Limb (tissue), 2 donors: ENCODE measurements at regions not wholly inside any gene's neighbourhood (a gene's known extent, or its start where the extent isn't known, plus 50 kb on each side); places are given as distances from the start of the nearest gene placed in this dataset.

Experiments used
- DNase-seq, 2 donors: peaks; one replicate each; pipeline ENCODE4 v3.0.0-alpha.2; 2016; ENCODE audit errors: extremely low spot score in 2 of 2

DNA sequence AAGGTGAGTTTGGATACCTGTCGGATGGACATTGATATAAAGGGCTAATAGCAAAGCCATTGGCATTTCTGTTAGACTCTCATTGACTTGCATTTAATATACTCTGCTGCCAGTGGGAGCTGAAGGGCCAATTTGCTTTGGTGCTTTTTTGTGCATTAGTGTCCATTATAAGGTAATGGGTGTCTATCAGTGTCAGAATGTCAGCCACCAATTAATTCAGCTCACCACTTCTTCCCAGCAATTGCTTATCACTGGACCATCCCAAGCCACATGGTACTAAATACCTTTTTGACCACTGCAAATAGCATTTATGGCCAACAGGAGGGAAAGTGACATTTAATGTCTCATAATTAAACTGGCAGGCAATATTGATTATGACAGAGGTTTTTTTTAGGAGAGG is 317.8 kb downstream of the TEX29 start:
- no peak for DNase-seq

DNA sequence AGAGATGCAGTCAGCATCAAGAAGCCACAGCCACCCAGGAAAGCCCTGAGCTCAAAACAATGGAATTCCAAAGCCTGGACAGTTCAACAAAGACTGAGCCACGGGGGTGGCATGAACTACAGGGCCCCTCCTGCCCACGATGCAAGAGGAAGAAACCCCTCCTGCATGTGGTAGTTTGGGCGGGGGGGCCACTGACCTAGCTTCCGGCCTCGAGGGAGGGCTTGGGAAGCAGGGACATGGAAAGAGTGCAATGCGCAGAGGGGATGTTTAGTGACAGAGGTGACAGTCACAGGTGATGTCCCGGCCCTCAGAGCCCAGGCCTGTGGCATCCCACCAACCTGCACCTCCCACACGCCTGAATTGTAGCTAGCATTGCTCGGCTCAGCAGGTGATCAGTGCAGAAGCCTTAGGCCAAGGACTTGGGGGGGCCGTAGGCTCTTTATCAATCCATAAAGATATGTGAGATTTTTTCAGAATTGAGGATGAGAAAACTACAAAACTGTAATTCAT is 318.8 kb downstream of the TEX29 start:
- DNase-seq: no peak

DNA sequence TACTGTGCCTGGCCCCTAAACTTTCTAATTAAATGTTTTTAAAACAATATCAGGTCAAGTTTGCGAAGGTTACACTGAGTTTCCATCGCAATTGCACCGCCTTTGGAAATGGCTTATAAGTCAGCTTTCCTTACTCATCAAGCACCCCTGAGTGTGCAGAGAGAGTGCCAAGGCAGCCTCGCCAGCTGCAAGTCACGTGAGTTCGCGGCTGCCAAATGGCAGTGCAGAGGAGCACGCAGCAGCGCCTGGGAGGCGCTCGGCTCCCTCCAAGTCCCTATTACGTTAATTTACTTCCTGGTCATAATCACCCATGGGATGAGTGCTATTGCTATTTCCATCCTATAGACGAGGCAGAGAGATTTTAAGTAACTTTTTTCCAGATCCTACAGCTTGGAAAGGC is 319.6 kb downstream of the TEX29 start:
- peak in 1 of 2 donors; percentile 8 for DNase-seq

DNA sequence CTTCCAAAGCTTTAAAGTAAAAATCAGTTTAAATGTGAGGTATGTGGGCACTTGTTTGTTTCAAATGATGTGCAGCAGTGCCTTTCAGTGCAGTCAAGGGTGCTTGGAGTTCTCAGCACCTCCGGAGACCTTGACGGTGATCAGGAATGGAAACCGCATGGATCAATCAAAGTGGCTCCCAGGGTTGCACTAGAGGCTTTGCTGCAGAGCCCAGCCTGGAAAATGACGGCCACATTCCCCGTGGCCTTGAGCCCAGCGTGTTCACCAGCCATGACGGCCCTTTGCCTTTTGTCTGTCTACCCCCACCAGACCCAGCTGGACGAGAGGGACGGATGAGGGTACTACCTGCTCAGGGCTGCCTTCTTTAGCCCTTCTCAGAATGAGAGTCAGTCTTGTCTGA is 320.0 kb downstream of the TEX29 start:
- DNase-seq: no peak

DNA sequence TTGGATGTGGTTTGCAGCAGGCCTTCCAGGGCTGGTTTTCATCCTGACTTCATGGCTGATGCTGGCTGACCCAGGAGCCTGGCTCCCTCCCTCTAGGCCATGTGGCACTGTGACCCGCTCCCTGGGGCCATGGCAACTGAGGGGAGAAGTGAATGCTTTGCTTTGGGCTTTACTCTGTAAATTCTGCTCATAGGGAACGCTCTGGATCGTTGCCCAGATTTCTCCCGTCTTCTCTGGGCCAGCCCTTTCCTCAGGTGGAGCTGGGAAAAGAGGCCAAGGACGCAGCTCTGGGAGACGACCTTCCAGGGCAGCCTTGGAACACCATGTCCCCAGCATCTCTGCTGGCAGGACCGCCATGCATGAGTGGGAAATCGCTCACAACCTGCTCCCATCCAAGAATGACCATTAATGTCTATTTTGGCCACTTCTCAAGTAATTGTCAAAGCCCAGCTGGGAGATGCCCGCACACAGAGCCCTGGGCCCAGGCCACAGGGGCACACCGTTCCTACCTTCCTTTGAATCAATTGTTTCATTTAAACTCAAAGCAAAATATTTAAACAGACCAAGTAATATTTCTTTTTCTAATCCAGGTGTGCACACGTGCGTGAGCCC is 321.8 kb downstream of the TEX29 start:
- DNase-seq: no peak

DNA sequence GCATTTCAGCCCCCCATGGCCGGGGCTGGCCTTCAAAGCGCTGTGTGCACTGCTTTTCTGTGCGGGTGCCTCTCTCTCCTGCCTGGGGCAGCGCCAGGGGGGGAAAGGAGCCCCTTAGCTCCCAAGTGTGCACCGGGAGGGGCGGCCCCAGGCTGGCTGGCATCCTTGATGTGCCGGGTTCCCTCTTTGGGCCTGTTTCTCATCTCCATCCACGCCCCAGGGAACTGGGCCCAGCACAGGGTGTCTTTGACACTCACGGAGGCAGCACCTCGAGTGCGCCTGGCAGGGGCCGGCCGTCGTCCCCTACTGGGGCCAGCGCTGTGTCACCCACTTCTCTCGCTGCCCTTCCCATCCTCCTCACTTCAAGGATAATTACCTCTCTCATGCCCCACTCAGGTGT is 324.3 kb downstream of the TEX29 start:
- DNase-seq: no peak

DNA sequence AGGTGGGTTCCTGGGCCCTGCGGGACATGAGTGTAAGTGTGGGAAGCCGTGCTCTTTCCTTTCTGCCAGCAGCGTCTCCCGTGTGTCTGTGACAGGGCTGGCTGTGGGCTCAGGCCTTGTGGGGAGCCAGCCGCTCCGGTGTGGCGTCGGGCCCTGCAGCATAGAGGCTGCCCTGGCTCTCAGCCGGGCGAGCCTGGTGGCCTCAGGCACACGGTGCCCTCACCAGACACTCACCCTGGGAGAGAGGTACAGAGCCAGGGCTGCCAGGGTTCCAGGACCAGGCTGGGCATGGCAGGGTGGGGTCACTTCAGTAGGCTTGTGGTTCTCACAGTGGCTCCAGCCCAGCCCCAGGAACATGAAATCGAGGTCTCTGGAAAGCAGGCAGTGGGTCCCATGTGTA is 324.8 kb downstream of the TEX29 start:
- DNase-seq: no peak

DNA sequence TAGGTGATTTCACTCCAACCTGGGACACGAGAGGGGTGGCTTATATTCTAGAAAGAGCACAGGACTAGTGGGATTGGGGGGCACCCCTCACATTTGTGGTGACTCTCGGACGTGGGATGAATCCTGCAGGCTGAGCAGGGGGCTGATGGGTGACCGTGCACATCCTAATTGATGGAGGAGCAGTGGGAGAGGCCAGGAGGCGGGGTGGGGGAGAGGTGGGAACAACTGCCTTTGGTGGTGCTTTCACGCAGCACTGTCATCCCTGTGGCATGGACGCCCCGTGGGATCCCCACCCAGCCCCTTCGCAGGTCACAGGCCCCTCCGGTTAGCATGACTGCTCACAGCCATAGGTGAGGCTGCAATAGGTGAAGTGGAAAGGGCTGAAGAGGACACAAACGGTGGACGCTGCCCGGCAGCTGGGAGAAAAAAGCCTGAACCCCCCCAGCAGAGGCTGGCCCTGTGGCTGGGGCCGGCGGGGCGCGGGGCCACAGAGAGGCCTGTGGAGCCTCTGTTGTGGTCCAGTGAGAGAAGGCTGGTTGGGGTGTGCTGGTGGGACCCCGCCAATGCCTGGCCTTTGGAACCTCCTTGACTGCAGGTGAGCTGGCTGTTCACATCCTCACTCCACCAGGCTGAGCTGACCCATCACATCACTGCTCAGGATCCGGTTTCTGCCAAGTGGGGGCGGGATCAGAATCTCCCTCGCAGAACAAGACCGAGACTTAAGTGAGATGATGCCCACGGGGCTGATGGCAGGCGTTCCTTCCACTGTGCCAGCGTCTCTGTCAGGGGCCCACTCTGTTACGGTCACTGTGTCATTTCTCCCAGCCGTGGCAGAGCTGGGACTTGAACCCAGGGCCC is 325.4 kb downstream of the TEX29 start:
- DNase-seq: no peak

DNA sequence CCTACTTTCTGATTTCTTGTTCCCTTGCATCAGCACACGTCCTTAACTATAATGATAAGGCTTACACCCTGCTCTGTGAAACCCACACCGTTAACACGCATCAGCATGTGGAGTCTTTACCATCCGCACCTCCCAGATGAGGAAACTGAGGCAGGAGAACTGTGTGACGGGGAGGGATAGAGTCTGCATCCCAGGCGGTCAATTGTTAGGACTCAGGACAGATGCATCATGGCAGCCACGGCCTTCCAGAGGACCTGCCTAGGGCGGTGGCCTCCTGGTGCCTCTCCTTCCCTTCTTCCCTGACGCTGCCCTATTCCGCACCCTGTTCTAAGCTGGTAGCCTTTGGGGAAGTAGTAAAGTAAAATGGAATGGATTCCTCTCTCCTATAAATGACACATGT is 326.0 kb downstream of the TEX29 start:
- DNase-seq: no peak

DNA sequence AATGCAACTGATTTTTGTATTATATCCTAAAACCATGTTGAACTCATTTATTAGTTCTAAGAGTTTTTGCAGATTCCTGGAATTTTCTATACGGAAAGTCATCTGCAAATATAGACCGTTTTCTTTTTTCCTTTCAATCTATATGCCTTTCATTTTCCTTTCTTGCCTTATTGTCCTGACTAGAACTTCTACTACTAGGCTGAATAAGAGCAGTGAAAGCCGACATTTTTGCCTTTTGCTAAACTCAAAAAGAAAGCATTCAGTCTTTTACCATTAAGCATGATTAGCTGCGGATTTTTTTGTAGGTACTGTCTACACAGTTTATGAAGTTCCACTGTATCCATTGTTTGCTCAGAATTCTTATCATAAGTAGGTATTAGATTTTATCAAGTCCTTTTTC is 328.4 kb downstream of the TEX29 start:
- no peak for DNase-seq

DNA sequence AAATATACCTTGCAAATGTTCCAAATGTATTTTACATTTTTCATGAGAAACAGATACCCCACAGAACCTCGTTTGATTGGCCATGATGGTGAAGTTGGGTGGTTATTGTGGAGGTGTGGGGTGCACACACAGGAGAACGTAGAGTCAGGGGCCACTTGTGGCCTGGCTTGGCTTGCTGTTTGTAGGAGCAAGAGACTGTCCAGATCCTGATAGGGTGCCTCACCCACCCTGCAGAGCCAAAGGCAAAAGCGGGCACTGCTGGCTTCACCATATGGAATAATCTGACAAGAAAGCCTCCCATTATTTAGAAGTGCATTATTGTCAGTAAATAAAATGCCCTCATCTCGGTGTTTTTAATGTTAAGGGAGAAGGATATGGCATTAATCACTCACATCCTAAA is 330.2 kb downstream of the TEX29 start:
- DNase-seq: no peak

DNA sequence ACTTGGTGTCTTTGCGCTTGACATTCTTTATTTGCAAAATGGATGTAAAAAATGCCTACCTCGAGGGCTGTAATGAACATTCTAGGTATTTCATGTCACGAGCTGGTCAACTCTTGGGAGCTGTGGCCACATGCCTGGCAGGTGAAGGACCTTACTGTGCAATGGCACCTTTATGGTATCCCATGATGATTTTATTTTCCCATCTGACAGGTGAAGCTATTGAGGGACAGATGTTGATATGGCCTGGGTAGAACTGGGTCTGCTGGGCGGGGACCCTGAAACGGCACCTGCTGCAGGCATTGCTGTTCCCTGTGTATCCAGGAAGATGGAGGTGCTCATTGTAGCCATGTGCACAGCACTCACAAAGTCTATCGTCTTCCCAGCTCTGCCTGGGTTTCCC is 332.2 kb downstream of the TEX29 start:
- DNase-seq: no peak

DNA sequence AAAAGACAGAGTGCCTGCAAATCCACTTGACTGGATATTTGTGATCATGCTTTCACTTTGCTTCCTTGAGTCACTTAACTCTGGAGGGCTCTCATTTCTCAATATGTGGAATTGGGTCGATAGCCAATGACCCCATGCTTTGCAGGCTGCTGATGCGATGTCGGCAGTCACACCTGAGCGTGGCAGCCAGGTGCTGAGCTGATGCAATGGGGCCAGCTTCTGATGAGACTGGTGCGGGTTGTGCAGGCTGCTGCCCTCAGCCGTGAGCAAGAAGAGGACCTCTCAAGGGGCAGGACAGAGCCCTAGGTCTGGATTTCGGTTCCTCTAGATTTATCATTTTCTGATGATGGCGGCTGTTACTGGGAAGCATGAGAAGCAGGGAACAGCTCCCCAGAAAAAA is 334.1 kb downstream of the TEX29 start:
- no peak for DNase-seq

DNA sequence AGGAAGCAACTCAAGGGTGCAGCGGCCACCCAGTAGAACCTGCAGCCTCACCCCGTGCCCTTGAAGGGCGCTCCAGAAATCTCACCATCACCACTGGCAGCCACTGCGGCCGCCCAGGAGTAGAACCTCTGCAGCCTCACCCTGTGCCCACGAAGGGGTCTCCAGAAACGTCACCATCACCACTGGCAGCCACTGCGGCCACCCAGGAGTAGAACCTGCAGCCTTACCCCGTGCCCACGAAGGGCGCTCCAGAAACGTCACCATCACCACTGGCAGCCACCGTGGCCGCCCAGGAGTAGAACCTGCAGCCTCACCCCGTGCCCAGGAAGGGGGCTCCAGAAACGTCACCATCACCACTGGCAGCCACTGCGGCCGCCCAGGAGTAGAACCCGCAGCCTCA is 336.0 kb downstream of the TEX29 start:
- DNase-seq: no peak

DNA sequence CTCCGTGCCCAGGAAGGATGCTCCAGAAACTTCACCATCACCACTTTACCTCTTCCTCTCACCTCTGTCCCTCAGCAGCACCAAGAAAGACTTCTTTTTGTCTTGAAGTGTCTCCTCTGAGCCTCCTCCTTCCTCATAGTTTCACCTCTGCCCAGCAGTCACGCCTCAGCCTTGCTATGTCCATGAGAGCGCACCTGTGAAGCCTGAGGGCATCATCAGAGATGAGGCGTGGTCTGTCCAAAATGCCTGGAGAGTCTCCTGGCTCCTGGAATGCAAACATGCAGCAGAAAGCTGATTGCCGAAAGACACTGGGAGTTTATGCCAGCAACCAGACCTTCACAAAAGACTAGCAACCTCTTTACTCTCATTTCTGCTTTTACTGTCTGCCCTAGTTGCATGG is 336.6 kb downstream of the TEX29 start:
- DNase-seq: no peak

DNA sequence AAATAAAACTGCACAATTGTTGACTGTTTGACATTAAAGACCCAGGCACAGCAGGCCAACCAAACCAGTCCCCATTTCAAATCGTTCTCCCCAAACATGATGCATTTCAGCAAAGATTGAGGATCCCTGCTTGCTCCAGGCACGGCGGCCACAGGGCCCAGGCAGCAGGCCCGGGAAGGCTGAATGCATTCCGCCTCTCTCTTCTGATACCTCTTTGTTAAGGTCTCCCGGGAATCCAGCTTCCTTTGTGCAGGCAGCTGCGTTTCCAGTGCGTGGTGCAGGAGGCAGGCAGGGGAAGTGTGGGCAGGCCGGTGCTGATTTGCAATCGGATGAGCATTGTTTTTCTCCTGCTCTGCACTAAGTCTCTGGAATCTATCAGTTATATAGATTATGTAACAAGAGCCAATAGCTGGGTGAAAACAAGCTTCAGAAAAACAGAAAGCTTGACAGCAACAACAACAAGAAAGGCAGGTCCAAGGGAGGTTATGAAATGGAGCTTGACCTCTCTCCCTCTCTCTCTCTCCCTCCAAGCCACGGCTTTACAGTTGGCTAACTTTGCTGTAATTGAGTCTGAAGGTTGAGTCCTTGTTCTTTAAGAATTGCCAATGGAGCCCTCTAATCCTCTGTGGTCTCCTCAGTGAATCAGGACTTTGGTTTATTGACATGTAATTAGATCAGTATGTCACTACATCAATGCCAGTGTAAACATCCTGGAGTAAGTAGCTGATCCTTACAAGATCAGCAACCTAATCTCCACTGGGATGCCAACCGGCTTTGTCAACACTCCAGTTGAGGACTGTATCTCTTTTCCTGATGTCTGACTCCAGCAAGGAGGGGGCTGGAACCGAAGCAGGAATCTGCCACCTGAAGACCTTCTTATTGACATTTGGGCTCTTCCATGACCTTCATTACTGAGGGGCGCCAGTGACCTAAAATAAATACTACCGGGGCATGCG is 338.0 kb downstream of the TEX29 start:
- peak in 1 of 2 donors; percentile 61 for DNase-seq

DNA sequence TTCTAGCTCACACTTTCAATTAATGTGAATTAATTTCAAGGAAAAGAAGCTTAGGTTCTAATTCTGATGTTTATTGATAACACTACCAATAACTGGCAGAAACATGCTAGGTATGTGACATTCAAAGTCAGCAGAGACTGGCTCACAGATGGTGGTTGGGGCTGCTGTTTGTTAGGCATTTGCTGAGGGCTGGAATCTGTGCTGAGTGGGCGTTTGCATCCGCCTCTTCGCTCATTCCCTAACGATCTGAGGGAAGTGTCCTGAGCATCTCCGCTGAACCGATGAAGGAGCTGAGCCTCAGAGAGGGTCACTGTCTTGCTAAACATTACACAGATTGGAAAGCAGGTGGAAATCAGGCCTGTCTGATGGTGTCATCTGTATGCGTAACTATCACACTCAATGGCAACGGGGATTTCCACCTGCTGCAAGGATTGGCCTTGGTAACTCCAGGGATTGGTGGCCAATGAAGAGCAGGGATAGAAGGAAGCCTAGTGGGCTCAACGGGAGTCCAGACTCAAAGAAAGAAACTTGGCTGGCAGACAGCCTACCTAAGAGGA is 338.9 kb downstream of the TEX29 start:
- DNase-seq: no peak

DNA sequence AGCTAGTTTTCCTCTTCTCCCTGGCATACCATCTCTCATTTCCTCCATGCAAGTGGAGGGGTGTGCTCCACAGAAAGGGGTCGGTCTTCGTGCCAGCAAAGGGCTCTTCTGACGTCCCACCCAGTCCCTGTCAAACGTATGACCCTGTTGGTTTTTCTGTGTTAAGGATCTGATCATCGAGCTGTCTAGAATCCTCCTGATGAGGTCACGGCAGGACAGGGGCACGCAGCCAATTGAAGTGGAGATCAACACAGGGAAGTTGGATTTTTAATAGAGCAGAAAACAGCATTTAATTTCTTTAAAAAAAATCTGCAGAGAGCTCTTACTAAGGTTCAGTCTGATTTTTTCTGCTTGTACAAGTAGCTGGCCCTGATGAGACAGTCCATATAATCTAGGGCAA is 339.4 kb downstream of the TEX29 start:
- DNase-seq: no peak

DNA sequence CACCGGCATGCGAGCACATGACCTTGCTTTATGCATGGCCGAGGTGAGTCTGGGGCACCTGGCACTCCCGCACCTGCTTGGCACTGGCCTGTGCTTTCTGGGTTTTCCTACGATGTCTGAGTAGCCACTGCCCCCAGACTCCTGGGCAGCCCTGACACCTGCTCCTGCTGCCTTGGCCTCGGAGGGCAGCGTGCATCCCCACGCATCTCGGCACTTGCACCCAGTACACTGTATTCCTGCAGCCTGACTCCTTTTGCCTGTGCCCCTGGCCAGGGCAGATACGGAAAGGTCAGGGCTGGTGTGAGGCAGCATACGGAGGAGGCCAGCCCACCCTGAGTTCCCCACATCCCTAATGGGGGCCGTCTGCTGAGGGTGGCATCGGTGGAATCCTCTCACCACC is 340.6 kb downstream of the TEX29 start:
- DNase-seq: no peak

DNA sequence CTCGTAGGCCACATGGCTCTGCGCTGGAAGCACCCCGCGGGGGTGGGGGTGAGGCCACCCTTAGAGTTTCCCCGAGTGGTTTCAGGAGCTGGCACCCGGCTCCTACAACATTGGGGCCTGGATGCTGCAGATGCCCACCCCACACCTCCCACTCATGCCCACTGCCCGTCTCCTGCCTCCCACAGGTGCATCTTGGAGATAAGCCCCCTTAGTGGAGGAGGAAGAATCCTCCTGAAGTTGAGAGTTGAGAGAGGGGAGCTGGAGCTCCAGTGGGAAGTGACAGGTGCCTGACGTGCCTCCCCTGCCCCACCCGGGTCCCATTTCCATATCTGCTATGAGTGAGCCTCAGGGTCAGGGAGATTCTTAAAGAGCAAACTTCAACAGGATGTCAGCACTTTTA is 341.3 kb downstream of the TEX29 start:
- DNase-seq: no peak

DNA sequence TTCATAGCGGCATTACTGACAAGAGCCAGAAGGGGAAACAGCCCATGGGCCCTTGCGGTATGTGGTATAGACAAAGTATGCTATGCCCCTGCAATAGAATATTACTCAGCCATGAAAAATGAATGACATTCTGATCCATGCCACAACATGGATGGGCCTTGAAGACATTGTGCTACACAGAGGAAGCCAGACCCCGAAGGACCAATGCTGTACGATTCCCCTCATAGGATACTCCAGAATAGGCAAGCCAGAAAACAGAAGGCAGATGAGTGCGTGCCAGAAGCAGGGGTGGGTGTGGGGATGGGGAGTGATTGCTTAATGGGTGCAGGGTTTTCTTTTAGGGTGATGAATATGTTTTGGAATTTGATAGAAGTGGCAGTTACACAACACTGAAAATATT is 342.0 kb downstream of the TEX29 start:
- DNase-seq: no peak

DNA sequence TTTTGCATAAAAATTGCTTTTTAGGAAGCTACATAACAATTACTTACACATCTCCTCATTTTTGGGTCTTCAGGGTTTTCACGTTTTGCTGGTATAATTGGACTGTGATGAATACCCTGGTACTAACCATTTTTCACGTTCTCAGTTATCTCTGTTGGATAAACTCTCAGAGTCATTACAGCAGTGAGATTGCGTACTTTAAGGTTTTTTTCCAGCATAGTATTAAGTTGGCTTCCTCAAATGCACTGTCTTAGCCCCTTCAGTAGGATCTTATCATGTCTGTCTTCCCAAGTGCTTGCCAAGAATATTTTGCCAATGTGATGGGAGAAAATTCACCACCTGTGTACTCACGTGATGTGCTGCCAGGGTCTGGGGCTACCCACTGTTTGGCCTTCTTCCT is 342.5 kb downstream of the TEX29 start:
- DNase-seq: no peak
